Fibroblast of lung (primary cell): ENCODE measurements at regions not wholly inside any gene's neighbourhood (a gene's known extent, or its start where the extent isn't known, plus 50 kb on each side); places are given as distances from the start of the nearest gene placed in this dataset.

ENCODE experiments used
- CTCF ChIP-seq, 2 donors: IDR thresholded peaks in 1 of 2; conservative IDR thresholded peaks in 1 of 2; 1 replicate in 1 of 2; 2 replicates in 1 of 2; pipeline ENCODE4 v1.5.1; 2011 to 2012; ENCODE audit warnings: low read length in 2 of 2, control low read depth in 1 of 2, inconsistent platforms in 1 of 2, low read depth in 1 of 2, mild to moderate bottlenecking in 1 of 2
- EZH2 ChIP-seq: IDR thresholded peaks from 2 replicates; pipeline ENCODE4 v1.5.1; 2012; ENCODE audit warnings: low read length, control low read depth, mild to moderate bottlenecking; ENCODE audit errors: missing control alignments

- no peak for TF ChIP-seq CTCF (conservative IDR thresholded peaks at IDR 0.05 in 1 of 2, IDR thresholded peaks at IDR 0.05 in 1 of 2; ENCODE audit: low read depth in 1 of 2, low read length in 2 of 2)
- TF ChIP-seq EZH2, result no peak
These were observed 523.4 kb upstream of the FANCL start for GRCh38 chr2:58764338-58765104.
